H1 (cell line): ENCODE measurements at regions not wholly inside any gene's neighbourhood (a gene's known extent, or its start where the extent isn't known, plus 50 kb on each side); places are given as distances from the start of the nearest gene placed in this dataset.

Source experiments
- CTCF ChIA-PET: fragments of 300-600 bp; sonication (Branson Sonifier 250); formaldehyde crosslinking; loops from one replicate; lab custom pipeline; 2021; ENCODE audit not compliant: partially characterized antibody; lab: Charles Lee
- POLR2A ChIA-PET: fragments of 300-600 bp; sonication (Branson Sonifier 250); formaldehyde crosslinking; loops from one replicate; lab custom pipeline; 2021; ENCODE audit warnings: inconsistent platforms; ENCODE audit not compliant: partially characterized antibody; lab: Charles Lee
- DNase-seq, 2 experiments: peaks; one replicate each; pipeline versions ENCODE4 v3.0.0 to v3.0.0-alpha.2; 2010 to 2022; ENCODE audit warnings: low spot score in 2 of 2, low read depth in 1 of 2, mixed read lengths in 1 of 2
- FAIRE-seq: peaks from 2 replicates; lab custom pipeline; 2011; peaks lifted over from hg19 to GRCh38; lab: Jason Lieb, UNC
- H2AFZ ChIP-seq: 2 replicates; pipeline ENCODE4 v1.8.1; 2012; ENCODE audit warnings: low read length, inconsistent platforms
- H2AK5ac ChIP-seq: 2 replicates; pipeline ENCODE4 v1.6.1; 2013; ENCODE audit warnings: low read depth, low read length
- H2BK120ac ChIP-seq: replicated peaks from 2 replicates; pipeline ENCODE3; 2013; ENCODE audit warnings: low read depth, low read length, inconsistent platforms
- H2BK12ac ChIP-seq: 2 replicates; pipeline ENCODE4 v1.6.1; 2013; ENCODE audit warnings: low read depth, low read length
- H2BK15ac ChIP-seq: 2 replicates; pipeline ENCODE4 v1.6.1; 2013; ENCODE audit warnings: low read length
- H2BK20ac ChIP-seq: 2 replicates; pipeline ENCODE4 v1.6.1; 2013; ENCODE audit warnings: low read length
- H2BK5ac ChIP-seq: 2 replicates; pipeline ENCODE4 v1.6.1; 2013; ENCODE audit warnings: low read depth, low read length
- H3K14ac ChIP-seq: 2 replicates; pipeline ENCODE4 v1.6.1; 2013; ENCODE audit warnings: inconsistent platforms; ENCODE audit not compliant: insufficient read length
- H3K18ac ChIP-seq: 2 replicates; pipeline ENCODE4 v1.6.1; 2013; ENCODE audit warnings: low read length; ENCODE audit errors: extremely low read depth
- H3K23ac ChIP-seq: 2 replicates; pipeline ENCODE4 v1.6.1; 2013; ENCODE audit warnings: inconsistent platforms; ENCODE audit not compliant: insufficient read length
- H3K23me2 ChIP-seq: 2 replicates; pipeline ENCODE4 v1.6.1; 2013; ENCODE audit warnings: low read depth, low read length
- H3K27ac ChIP-seq: 2 replicates; pipeline ENCODE4 v1.6.1; 2011; ENCODE audit warnings: low read depth, low read length, inconsistent platforms
- H3K27me3 ChIP-seq, 4 experiments: replicated peaks in 1 of 4; 1 replicate in 1 of 4; 2 replicates in 3 of 4; pipeline versions ENCODE4 v1.6.1 to v1.8.1; 2011 to 2013; ENCODE audit warnings: low read length in 3 of 4, mild to moderate bottlenecking in 3 of 4, inconsistent platforms in 2 of 4, mixed read lengths in 2 of 4, moderate library complexity in 1 of 4; ENCODE audit not compliant: control insufficient read depth in 3 of 4, insufficient read depth in 3 of 4; ENCODE audit errors: extremely low read depth in 1 of 4
- H3K36me3 ChIP-seq, 4 experiments: 2 replicates each; pipeline versions ENCODE4 v1.6.1 to v1.8.1; 2011 to 2013; ENCODE audit warnings: mild to moderate bottlenecking in 4 of 4, low read length in 3 of 4, moderate library complexity in 2 of 4, control low read depth in 1 of 4, inconsistent platforms in 1 of 4; ENCODE audit not compliant: insufficient read depth in 4 of 4, control insufficient read depth in 2 of 4
- H3K4ac ChIP-seq: replicated peaks from 2 replicates; pipeline ENCODE3; 2013; ENCODE audit warnings: low read length, low read depth, mixed read lengths, inconsistent platforms; ENCODE audit not compliant: insufficient read length
- H3K4me1 ChIP-seq, 4 experiments: replicated peaks in 1 of 4; 1 replicate in 1 of 4; 2 replicates in 3 of 4; pipeline versions ENCODE4 v1.6.1 to v1.8.1; 2011 to 2013; ENCODE audit warnings: low read length in 3 of 4, inconsistent platforms in 2 of 4, mixed read lengths in 1 of 4; ENCODE audit not compliant: insufficient read depth in 4 of 4, control insufficient read depth in 3 of 4
- H3K4me2 ChIP-seq, 2 experiments: 2 replicates each; pipeline versions ENCODE4 v1.6.1 to v1.8.1; 2011 to 2013; ENCODE audit warnings: low read depth in 2 of 2, low read length in 2 of 2, control low read depth in 1 of 2, inconsistent platforms in 1 of 2, mild to moderate bottlenecking in 1 of 2; ENCODE audit not compliant: insufficient read depth in 1 of 2
- H3K4me3 ChIP-seq, 4 experiments: fragments of 200-600, 300-600 bp in 1 of 4; sonication (generic), shearing (Covaris generic), sonication (Bioruptor Twin) in 1 of 4; 2 replicates each; pipeline versions ENCODE4 v1.5.1 to v1.8.1; 2011 to 2016; ENCODE audit warnings: low read length in 4 of 4, low read depth in 3 of 4, control low read depth in 2 of 4, inconsistent platforms in 2 of 4, mild to moderate bottlenecking in 2 of 4, mixed read lengths in 1 of 4, moderate library complexity in 1 of 4; ENCODE audit not compliant: insufficient read depth in 2 of 4; ENCODE audit errors: extremely low read depth in 1 of 4
- H3K56ac ChIP-seq: replicated peaks from 2 replicates; pipeline ENCODE3; 2013; ENCODE audit warnings: low read depth, mild to moderate bottlenecking, mixed read lengths, low read length, inconsistent platforms; ENCODE audit not compliant: insufficient read length
- H3K79me1 ChIP-seq: 2 replicates; pipeline ENCODE4 v1.6.1; 2013; ENCODE audit warnings: low read depth, low read length, control low read depth
- H3K79me2 ChIP-seq, 2 experiments: 2 replicates each; pipeline versions ENCODE4 v1.6.1 to v1.8.1; 2012 to 2013; ENCODE audit warnings: low read length in 2 of 2, mild to moderate bottlenecking in 2 of 2, inconsistent platforms in 1 of 2; ENCODE audit not compliant: insufficient read depth in 2 of 2, control insufficient read depth in 1 of 2
- H3K9ac ChIP-seq, 4 experiments: replicated peaks in 1 of 4; 1 replicate in 1 of 4; 2 replicates in 3 of 4; pipeline versions ENCODE4 v1.6.1 to v1.8.1; 2011 to 2013; ENCODE audit warnings: low read depth in 3 of 4, low read length in 3 of 4, control low read depth in 2 of 4, mild to moderate bottlenecking in 2 of 4, moderate library complexity in 2 of 4, inconsistent platforms in 1 of 4; ENCODE audit errors: extremely low read depth in 1 of 4
- H3K9me3 ChIP-seq, 2 experiments: 2 replicates each; pipeline versions ENCODE4 v1.6.1 to v1.8.1; 2012 to 2013; ENCODE audit warnings: mild to moderate bottlenecking in 2 of 2, moderate library complexity in 2 of 2, control low read depth in 1 of 2, inconsistent platforms in 1 of 2, low read depth in 1 of 2, low read length in 1 of 2, mixed read lengths in 1 of 2; ENCODE audit not compliant: insufficient read depth in 2 of 2
- H4K20me1 ChIP-seq, 2 experiments: replicated peaks in 1 of 2; 2 replicates each; pipeline versions ENCODE3 to v1.8.1; 2011 to 2013; ENCODE audit warnings: inconsistent platforms in 2 of 2, low read length in 2 of 2, mild to moderate bottlenecking in 1 of 2; ENCODE audit not compliant: insufficient read depth in 2 of 2, control insufficient read depth in 1 of 2
- H4K5ac ChIP-seq: 2 replicates; pipeline ENCODE4 v1.6.1; 2013; ENCODE audit warnings: low read length, low read depth, mixed read lengths, inconsistent platforms; ENCODE audit not compliant: insufficient read length
- H4K8ac ChIP-seq: 2 replicates; pipeline ENCODE4 v1.8.0; 2013; ENCODE audit warnings: mild to moderate bottlenecking, moderate library complexity, low read length, inconsistent platforms; ENCODE audit not compliant: insufficient read depth; ENCODE audit errors: extremely low read depth
- H4K91ac ChIP-seq: replicated peaks from 2 replicates; pipeline ENCODE3; 2013; ENCODE audit warnings: low read length, mixed read lengths, inconsistent platforms; ENCODE audit not compliant: insufficient read length
- ASH2L ChIP-seq: fragments of 200-600, 300-600 bp; sonication (generic); IDR thresholded peaks from one replicate; pipeline ENCODE4 v1.7.1; 2017; ENCODE audit warnings: low read length
- EP300 ChIP-seq, 2 experiments: IDR thresholded peaks; 1 replicate in 1 of 2; 2 replicates in 1 of 2; pipeline ENCODE4 v1.6.1; 2011 to 2012; ENCODE audit warnings: low read depth in 2 of 2, low read length in 2 of 2, mild to moderate bottlenecking in 2 of 2, borderline replicate concordance in 1 of 2, inconsistent platforms in 1 of 2, moderate library complexity in 1 of 2
- FOSL1 ChIP-seq: IDR thresholded peaks from 2 replicates; pipeline ENCODE4 v1.6.1; 2011; ENCODE audit warnings: mild to moderate bottlenecking, low read depth, low read length, moderate library complexity; ENCODE audit not compliant: insufficient read depth
- GABPA ChIP-seq: IDR thresholded peaks from 2 replicates; pipeline ENCODE4 v1.6.1; 2011; ENCODE audit warnings: mild to moderate bottlenecking, low read length, moderate library complexity, borderline replicate concordance; ENCODE audit not compliant: insufficient read depth
- KDM4A ChIP-seq: IDR thresholded peaks from one replicate; pipeline ENCODE4 v1.7.1; 2012; ENCODE audit warnings: low read depth, mild to moderate bottlenecking, moderate library complexity, low read length, inconsistent platforms; ENCODE audit not compliant: severe bottlenecking
- KDM5A ChIP-seq: fragments of 200-600 bp; IDR thresholded peaks from 2 replicates; pipeline ENCODE4 v1.7.1; 2012; ENCODE audit warnings: mild to moderate bottlenecking, low read length, inconsistent platforms, mixed read lengths
- PHF8 ChIP-seq: fragments of 200-600 bp; sonication (generic); conservative IDR thresholded peaks from 2 replicates; pipeline ENCODE4 v1.7.1; 2012; ENCODE audit warnings: low read depth, mild to moderate bottlenecking, inconsistent platforms, low read length, moderate library complexity
- RBBP5 ChIP-seq: IDR thresholded peaks from 2 replicates; pipeline ENCODE4 v1.7.1; 2012; ENCODE audit warnings: low read depth, mild to moderate bottlenecking, inconsistent platforms, low read length, moderate library complexity, borderline replicate concordance
- SRF ChIP-seq: IDR thresholded peaks from 2 replicates; pipeline ENCODE4 v1.6.1; 2011; ENCODE audit warnings: mild to moderate bottlenecking, low read depth, low read length, moderate library complexity
- WGBS, 2 experiments: shearing (Covaris generic) in 1 of 2; methylation state at CpG; one replicate each; pipeline versions ENCODE4 v1.1.6 to v1.1.7; 2013 to 2015; ENCODE audit warnings: low lambda C conversion rate in 2 of 2, mixed read lengths in 2 of 2, inconsistent platforms in 1 of 2, low coverage in 1 of 2, missing lambda C conversion rate in 1 of 2; ENCODE audit not compliant: insufficient replicate concordance in 2 of 2, insufficient coverage in 1 of 2, insufficient read length in 1 of 2; ENCODE audit errors: extremely low coverage in 1 of 2, missing lambda C conversion rate in 1 of 2; 5-methylcytosine and 5-hydroxymethylcytosine counted together

DNA sequence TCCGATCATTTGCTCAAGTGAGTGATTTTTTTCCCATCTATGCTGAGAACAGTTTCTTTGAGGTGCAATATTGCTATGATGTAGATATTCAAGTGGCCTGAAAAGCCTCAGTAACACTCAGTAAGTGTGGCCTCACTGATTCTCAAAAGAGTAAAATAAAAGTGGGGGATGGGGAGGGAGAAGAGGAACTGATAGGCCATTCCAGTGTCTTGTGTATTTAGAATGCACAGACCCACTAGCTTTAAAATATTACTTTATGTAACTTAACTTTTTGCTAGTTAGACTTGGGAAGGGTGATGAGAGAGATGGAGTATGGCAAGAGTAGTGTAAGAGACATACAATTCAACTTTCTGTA, 79.5 kb upstream of the ZNF608 start:
- Histone ChIP-seq H3K27ac (no peak overlapping the region), H2BK5ac (no peak overlapping the region), H4K8ac (no peak overlapping the region), H3K4me2 (no peak overlapping the region), H2BK15ac (no peak overlapping the region), H3K23ac (no peak overlapping the region), H3K4ac (no peak overlapping the region), H3K4me1 (peaks cover 0 to 4% (median 0%) of the 10 kb centered on the region in 4 experiments; a peak in 1 of 7 replicates), H2BK120ac (no peak overlapping the region), H2BK12ac (no peak overlapping the region), H3K56ac (no peak overlapping the region), H3K14ac (no peak overlapping the region), H4K91ac (no peak overlapping the region), H3K9me3 (no peaks in the 10 kb centered on the region), H3K18ac (no peak overlapping the region), H3K79me1 (no peaks in the 10 kb centered on the region), H2AK5ac (no peak overlapping the region), H4K20me1 (no peaks in the 10 kb centered on the region), H3K79me2 (no peaks in the 10 kb centered on the region), H3K9ac (no peak overlapping the region), H4K5ac (no peak overlapping the region), H2AFZ (no peak overlapping the region), H3K4me3 (no peak overlapping the region), H3K23me2 (no peaks in the 10 kb centered on the region), H3K36me3 (no peaks in the 10 kb centered on the region), H3K27me3 (no peaks in the 10 kb centered on the region), H2BK20ac (no peak overlapping the region)
- TF ChIP-seq RBBP5 (no peak), KDM5A (no peak), SRF (no peak), ASH2L (no peak), FOSL1 (no peak), KDM4A (no peak), PHF8 (no peak), EP300 (IDR thresholded peaks at IDR 0.05; ENCODE audit: borderline replicate concordance in 1 of 2, low read depth in 2 of 2, low read length in 2 of 2) (no peak), GABPA (no peak)
- POLR2A ChIA-PET = no interaction called here
- no peak for DNase-seq
- CTCF ChIA-PET = no interaction called here
- 75% methylated on average over 1 of the region's 1 CpG; no CpG with 5 or more reads in 1 of the 2 experiments for WGBS, 2 experiments
- FAIRE-seq = no peak
